ENCODE measurements at regions not wholly inside any gene's neighbourhood (a gene's known extent, or its start where the extent isn't known, plus 50 kb on each side); places are given as distances from the start of the nearest gene placed in this dataset.

DNA sequence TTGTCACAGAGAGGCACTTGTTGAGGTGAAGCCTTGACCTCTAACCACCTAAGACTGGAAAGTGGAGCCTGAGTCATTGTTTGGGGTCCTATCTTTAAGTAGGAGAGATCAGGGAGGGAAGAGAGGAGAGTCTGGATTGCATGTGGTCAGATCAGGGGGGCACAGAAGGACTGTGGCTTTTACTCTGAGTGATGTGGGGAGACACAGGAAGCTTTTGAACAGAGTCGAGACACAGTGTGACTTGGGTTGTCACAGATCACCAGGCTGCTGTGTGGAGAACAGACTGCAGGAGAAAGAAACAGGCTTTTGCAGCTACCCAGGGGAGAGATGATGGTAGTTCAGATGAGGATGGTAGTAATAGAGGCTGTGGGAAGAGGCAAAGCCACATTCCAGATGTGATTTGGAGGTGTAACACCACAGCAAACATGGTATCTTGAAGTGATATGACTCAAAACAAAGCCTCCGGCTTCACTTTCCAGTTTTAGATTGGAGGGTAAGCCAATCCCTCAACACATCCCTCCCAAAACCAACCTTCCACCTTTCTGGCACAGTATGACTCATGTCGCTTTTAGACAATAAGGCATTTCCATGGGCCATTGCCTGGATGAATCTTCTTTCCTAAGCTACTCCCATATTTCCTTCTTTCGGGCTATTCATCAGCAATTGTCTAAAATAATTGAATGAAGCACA is 125.8 kb upstream of the SLC44A3 start:
- TF ChIP-seq, protein P1, sequence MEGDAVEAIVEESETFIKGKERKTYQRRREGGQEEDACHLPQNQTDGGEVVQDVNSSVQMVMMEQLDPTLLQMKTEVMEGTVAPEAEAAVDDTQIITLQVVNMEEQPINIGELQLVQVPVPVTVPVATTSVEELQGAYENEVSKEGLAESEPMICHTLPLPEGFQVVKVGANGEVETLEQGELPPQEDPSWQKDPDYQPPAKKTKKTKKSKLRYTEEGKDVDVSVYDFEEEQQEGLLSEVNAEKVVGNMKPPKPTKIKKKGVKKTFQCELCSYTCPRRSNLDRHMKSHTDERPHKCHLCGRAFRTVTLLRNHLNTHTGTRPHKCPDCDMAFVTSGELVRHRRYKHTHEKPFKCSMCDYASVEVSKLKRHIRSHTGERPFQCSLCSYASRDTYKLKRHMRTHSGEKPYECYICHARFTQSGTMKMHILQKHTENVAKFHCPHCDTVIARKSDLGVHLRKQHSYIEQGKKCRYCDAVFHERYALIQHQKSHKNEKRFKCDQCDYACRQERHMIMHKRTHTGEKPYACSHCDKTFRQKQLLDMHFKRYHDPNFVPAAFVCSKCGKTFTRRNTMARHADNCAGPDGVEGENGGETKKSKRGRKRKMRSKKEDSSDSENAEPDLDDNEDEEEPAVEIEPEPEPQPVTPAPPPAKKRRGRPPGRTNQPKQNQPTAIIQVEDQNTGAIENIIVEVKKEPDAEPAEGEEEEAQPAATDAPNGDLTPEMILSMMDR (IDR thresholded peaks at IDR 0.05; ENCODE audit: extremely low read depth, missing control alignments), result no peak
- no peak for DNase-seq (ENCODE audit: low spot score)

DNA sequence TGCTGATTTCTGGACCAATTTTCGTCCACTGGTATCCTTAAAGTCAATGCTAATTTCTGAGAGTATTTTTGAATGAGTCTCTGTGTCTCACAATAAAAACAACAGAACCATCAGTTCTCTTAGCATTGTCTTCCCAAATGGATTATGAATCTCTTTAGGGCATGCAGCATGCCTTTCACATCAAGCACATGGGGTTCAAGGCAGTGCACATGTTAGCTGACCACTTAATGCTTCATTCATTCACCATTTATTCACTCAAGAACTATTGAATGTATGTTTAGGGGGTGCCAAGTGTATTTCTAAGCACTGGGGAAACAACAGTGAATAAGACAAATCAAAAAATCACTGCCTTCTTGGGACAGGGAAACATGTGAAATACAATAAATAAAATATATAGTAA is 126.7 kb upstream of the SLC44A3 start:
- TF ChIP-seq, protein P1 (IDR thresholded peaks at IDR 0.05; ENCODE audit: extremely low read depth, missing control alignments), result no peak

DNA sequence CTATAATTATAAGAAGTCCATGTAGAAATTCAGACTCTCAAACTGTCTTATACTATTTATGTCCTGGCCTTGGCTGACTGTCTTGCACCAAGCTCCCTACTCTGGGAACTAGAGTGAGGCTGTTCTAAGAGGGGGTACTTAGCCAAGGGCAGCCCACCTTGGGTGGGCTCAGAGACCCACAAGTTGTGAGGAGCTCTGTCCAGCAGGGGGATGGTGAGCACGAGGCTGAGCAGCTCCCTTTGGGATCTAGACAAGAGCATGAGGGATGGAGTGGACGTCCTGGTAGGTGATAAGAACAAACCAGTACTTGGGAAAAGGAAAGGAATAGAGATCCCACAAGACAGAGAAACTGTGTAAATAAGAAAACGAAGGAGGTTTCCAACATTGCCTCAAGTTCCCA is 127.1 kb upstream of the SLC44A3 start:
- TF ChIP-seq, protein P1 (IDR thresholded peaks at IDR 0.05; ENCODE audit: extremely low read depth, missing control alignments), result no peak
- no peak for DNase-seq (ENCODE audit: low spot score)

More for the DNA sequence above, 126.7 kb upstream of the SLC44A3 start:
- no peak for DNase-seq (ENCODE audit: low spot score)

DNA sequence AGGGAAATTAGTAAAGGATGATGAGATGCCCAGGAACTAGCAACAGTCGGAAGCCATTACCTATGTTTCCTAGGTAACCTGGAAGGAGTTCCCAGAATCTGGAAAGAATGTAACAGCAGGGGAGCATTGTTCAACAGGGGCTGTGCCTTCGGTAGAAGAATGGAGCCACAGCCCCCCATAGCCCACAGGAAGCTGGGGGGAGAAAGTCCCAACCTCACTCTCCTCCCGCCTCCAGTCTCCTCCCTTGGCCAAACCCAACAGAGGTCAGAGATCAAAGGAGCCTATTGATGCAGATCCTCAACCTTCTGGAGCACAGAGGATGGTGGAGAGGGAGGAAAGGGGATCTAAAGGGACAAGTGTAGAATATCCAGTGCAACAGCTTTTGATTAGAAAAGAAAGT is 131.5 kb upstream of the SLC44A3 start:
- TF ChIP-seq, protein P1 (IDR thresholded peaks at IDR 0.05; ENCODE audit: extremely low read depth, missing control alignments), result no peak
- no peak for DNase-seq (ENCODE audit: low spot score)

DNA sequence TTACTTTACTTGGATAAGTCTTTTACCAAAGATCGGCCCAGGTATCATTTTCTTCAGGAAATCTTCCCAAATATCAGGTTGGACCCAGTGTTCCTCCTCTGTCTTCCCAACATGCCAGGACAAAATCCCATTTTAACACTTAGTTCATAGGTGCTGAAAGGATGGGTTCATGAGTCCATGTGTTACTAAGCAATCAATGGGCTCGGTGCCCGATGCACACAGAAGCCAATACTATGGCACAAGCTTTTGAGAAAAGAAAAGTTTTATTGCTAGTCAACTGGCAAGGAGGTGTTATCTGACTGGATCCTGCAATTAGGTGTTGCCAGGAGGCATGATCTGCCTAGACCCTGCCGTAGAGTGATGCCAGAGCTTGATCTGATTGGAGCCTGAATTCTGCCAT is 133.3 kb upstream of the SLC44A3 start:
- no peak for DNase-seq (ENCODE audit: low spot score)
- TF ChIP-seq, protein P1 (IDR thresholded peaks at IDR 0.05; ENCODE audit: extremely low read depth, missing control alignments), result no peak

DNA sequence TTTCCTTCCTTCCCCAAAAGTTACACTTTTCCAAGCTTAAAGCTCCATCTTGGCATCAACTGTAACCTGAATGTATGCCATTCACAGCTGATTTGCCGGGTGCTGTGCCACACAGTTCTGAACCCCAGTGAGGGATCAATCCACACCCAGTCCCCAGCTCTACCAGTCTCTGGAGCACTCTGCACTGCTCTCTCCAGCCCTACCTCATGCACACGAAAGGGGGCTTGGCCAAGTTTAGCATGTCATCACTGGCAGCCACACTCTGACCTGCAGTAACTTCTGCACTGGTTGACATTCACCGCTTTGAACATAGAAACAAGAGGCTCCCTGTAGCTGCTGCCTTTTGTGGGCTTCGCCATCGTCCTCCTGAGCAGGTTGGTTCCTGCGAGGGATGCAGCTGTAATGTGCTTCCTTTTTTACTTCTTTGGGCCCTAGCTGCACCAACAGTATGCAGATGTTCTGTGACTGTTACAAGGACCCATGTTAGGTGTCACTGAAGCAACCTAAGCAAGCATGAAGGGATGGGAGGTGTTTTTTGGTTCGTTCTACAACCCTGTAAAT is 135.4 kb upstream of the SLC44A3 start:
- TF ChIP-seq, protein P1 (IDR thresholded peaks at IDR 0.05; ENCODE audit: extremely low read depth, missing control alignments), result no peak
- no peak for DNase-seq (ENCODE audit: low spot score)

DNA sequence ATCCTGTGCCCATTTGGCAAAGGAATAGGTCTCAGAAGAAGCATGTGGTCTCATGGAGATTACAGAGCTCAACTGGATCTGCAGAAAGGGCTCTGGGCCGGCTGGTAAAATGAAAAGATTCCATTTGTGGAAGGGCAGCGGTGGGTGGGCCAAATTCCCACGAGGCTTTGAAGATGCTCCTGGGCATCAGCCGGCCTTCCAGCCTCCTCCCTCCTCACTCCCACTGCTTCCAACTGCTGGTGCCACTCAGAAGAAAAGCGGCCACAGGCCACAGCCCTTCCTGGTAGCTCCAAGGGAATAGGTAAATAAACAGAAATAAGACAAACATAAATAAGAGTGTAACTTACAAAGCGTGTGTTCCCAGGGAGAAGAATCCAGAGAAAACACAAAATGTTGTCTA is 136.3 kb upstream of the SLC44A3 start:
- TF ChIP-seq, protein P1 (IDR thresholded peaks at IDR 0.05; ENCODE audit: extremely low read depth, missing control alignments), result no peak
- DNase-seq (ENCODE audit: low spot score), result no peak

All from GM20000 (cell line).